Breast epithelium (tissue), 4 donors: ENCODE measurements at regions not wholly inside any gene's neighbourhood (a gene's known extent, or its start where the extent isn't known, plus 50 kb on each side); places are given as distances from the start of the nearest gene placed in this dataset.

ENCODE experiments used
- DNase-seq, 2 donors: peaks; one replicate each; pipeline ENCODE4 v3.0.0-alpha.2; 2019; ENCODE audit warnings: low spot score in 2 of 2
- H3K27ac ChIP-seq, 2 donors: fragments of 200-600 bp; sonication (generic) in 1 of 2; one replicate each; pipeline ENCODE4 v1.5.1; 2016 to 2019; ENCODE audit warnings: mild to moderate bottlenecking in 1 of 2
- H3K27me3 ChIP-seq, 2 donors: fragments of 200-600 bp; sonication (generic) in 1 of 2; one replicate each; pipeline versions ENCODE4 v1.5.1 to v1.6.0; 2017 to 2019; ENCODE audit warnings: control low read depth in 1 of 2, mild to moderate bottlenecking in 1 of 2
- H3K36me3 ChIP-seq: fragments of 200-600 bp; one replicate; pipeline ENCODE4 v1.5.1; 2019
- H3K4me1 ChIP-seq, 2 donors: fragments of 200-600 bp; sonication (generic); one replicate each; pipeline ENCODE4 v1.5.1; 2016 to 2019; ENCODE audit warnings: control low read depth in 1 of 2
- H3K4me3 ChIP-seq, 3 donors: fragments of 200-600 bp; sonication (generic); 1 replicate in 2 of 3; 2 replicates in 1 of 3; pipeline ENCODE4 v1.5.1; 2016 to 2019; ENCODE audit warnings: mild to moderate bottlenecking in 3 of 3, moderate library complexity in 2 of 3
- H3K9me3 ChIP-seq, 2 donors: fragments of 200-600 bp; sonication (generic) in 1 of 2; one replicate each; pipeline ENCODE4 v1.5.1; 2016 to 2019; ENCODE audit warnings: control low read depth in 1 of 2
- POLR2A ChIP-seq: fragments of 450-650 bp; IDR thresholded peaks from one replicate; pipeline ENCODE4 v1.6.1; 2016; ENCODE audit warnings: antibody characterized with exemption, mild to moderate bottlenecking, moderate library complexity
- POLR2AphosphoS5 ChIP-seq, 3 donors: sonication (generic); formaldehyde crosslinking; IDR thresholded peaks; one replicate each; pipeline ENCODE4 v1.6.1; 2017; ENCODE audit warnings: antibody characterized with exemption in 3 of 3
- intact Hi-C: fragments of 100-400 bp; cut with DNase I; formaldehyde crosslinking; loops from one replicate; pipeline ENCODE4 v1.15.1; 2023; ENCODE audit warnings: low total_unique reads
- TF ChIP-seq, protein P1 (sequence below), 3 donors: fragments of 450-650 bp; IDR thresholded peaks; one replicate each; pipeline ENCODE4 v1.5.1; 2016 to 2017; ENCODE audit warnings: antibody characterized with exemption in 3 of 3, mild to moderate bottlenecking in 3 of 3, moderate library complexity in 3 of 3

DNA sequence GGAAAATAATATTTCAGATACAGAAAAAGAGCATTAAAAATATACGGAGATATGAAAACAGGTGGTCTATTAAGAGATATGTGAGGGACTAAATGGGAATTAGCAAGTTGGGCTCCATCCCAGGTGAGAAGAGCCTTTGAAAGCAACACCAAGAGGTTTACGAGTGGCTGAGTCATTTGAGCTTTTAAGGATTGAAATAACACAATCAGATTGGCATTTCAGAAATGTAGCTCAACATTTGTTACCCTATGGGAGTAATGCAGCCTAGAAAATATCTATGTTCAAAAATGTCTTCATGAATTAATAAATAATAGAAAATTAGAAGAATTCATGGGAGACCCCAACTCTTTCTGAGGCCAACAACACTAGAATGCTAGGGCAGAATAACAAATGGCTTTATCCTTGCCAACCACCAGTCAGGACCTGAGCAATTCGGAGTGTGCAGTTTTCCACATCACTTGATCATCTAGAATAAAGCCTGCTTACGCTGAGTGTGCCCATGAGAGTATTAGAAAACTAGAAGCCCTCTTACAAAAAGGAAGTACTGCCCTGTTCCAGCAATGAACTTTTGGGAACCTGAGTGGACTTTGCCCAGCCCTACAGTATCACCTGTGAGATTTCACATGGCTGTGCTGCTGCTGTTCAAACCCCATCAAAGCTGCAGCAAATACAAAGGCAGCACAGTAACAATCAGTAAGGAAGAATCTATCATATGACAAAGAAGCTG, 538.0 kb upstream of the CAMK1G start:
- Histone ChIP-seq H3K36me3 (no peaks in the 10 kb centered on the region), H3K4me3 (no peak overlapping the region), H3K27ac (no peak overlapping the region), H3K27me3 (no peaks in the 10 kb centered on the region), H3K4me1 (no peaks in the 10 kb centered on the region), H3K9me3 (no peaks in the 10 kb centered on the region)
- intact Hi-C loops: no loop called here
- no peak for DNase-seq
- TF ChIP-seq POLR2AphosphoS5 (IDR thresholded peaks at IDR 0.05) (no peak), POLR2A (no peak)
- TF ChIP-seq, protein P1, sequence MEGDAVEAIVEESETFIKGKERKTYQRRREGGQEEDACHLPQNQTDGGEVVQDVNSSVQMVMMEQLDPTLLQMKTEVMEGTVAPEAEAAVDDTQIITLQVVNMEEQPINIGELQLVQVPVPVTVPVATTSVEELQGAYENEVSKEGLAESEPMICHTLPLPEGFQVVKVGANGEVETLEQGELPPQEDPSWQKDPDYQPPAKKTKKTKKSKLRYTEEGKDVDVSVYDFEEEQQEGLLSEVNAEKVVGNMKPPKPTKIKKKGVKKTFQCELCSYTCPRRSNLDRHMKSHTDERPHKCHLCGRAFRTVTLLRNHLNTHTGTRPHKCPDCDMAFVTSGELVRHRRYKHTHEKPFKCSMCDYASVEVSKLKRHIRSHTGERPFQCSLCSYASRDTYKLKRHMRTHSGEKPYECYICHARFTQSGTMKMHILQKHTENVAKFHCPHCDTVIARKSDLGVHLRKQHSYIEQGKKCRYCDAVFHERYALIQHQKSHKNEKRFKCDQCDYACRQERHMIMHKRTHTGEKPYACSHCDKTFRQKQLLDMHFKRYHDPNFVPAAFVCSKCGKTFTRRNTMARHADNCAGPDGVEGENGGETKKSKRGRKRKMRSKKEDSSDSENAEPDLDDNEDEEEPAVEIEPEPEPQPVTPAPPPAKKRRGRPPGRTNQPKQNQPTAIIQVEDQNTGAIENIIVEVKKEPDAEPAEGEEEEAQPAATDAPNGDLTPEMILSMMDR (IDR thresholded peaks at IDR 0.05): no peak

DNA sequence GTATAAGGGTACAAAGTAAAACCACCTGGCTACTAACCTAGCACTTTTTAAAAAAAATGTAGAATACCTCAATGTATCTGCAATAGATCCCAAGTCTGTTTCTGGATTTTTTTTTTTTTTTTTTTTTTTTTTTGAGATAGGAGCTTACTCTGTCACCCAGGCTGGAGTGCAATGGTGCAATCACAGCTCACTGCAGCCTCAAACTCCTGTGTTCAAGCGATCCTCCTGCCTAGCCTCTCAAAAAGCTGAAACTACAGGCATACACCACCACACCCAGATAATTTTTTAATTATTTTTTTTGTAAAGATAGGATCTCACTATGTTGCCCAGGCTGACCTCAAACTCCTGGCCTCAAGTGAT, 537.5 kb upstream of the CAMK1G start:
- intact Hi-C loops: no loop called here
- Histone ChIP-seq H3K4me3 (no peak overlapping the region), H3K36me3 (no peaks in the 10 kb centered on the region), H3K27me3 (no peaks in the 10 kb centered on the region), H3K4me1 (no peaks in the 10 kb centered on the region), H3K9me3 (no peaks in the 10 kb centered on the region), H3K27ac (no peak overlapping the region)
- TF ChIP-seq POLR2AphosphoS5 (IDR thresholded peaks at IDR 0.05): no peak
- TF ChIP-seq, protein P1 (IDR thresholded peaks at IDR 0.05): no peak
- no peak for TF ChIP-seq POLR2A
- no peak for DNase-seq

DNA sequence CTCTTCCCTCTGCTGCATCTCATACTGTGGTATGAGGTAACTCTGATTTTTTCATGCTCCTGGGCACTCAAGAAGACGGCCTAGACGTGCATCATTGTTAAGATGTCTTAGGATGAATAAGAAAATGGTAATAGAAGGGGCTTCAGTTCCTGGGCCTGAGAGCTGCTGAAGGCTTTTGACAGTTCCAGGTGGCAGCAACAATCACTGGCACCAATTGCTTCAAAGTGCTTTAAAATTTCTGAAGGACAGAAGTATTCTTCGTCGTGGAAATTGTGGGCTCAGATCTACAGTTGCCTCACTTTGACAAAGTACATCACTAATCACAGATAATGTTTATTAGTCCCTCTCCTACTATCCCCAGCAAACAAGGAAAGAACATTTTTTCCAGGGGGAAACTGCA, 536.6 kb upstream of the CAMK1G start:
- intact Hi-C loops: no loop called here
- no peaks in the 10 kb centered on the region for H3K27me3 ChIP-seq
- no peaks in the 10 kb centered on the region for H3K4me1 ChIP-seq
- no peak overlapping the region for H3K4me3 ChIP-seq
- no peak for DNase-seq
- H3K36me3 ChIP-seq: no peaks in the 10 kb centered on the region
- no peaks in the 10 kb centered on the region for H3K9me3 ChIP-seq
- TF ChIP-seq POLR2AphosphoS5 (IDR thresholded peaks at IDR 0.05) (no peak), POLR2A (no peak)
- TF ChIP-seq, protein P1 (IDR thresholded peaks at IDR 0.05): no peak
- H3K27ac ChIP-seq: no peak overlapping the region

DNA sequence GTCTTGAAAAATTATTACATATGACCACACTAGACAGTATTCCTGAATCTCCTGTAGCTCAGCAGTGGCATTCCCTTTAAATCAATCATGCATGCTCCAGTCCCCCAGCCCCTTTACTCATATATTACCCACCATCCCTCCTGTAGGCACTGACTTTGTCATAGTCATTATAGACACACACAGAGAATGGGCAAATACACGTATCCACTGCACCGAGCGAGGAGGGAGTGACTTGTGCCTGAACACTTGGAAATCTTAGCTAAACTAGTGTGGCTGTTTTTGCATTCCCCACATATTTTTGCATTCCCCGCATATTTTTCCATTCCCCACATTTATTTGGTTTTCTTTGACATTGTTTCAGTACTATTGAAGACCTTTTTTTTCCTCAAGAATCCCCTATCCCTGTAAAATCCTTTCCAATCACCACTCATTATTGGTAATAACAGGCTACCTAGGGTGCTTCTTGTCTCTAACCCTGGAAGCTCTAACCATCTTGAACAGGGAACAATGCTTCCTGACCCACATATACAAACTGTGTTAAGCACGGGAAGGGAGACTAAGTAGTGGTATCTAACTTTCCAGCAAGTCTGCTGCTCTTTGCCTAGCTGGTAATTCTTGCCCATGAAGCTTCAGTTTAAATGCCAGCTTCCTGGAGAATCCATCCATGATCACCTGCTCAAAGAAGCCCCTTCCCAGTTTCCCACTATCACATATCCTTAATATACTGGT, 534.4 kb upstream of the CAMK1G start:
- no peaks in the 10 kb centered on the region for H3K36me3 ChIP-seq
- TF ChIP-seq POLR2AphosphoS5 (IDR thresholded peaks at IDR 0.05) (no peak), POLR2A (no peak)
- TF ChIP-seq, protein P1 (IDR thresholded peaks at IDR 0.05): no peak
- intact Hi-C loops: no loop called here
- no peaks in the 10 kb centered on the region for H3K4me1 ChIP-seq
- no peak overlapping the region for H3K27ac ChIP-seq
- H3K4me3 ChIP-seq: no peak overlapping the region
- no peak for DNase-seq
- no peaks in the 10 kb centered on the region for H3K9me3 ChIP-seq
- no peaks in the 10 kb centered on the region for H3K27me3 ChIP-seq

DNA sequence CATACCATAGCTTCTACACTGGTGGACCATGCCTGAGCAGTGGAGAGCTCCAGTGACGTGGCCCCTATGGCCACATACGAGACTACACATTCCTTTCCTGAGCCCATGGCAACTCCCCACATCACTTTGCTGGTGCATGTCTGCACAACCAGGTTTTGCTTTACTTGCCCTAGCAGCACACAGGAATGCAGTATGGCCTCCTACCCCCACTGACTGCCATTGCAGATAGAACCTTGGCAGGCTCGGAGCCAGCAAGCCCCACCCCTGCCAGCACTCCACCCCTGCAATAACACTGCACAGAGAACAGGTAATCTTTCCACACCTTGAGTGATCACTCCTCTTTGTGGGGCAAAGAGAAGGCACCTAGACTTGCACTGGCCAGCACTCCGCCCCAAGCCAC, 531.9 kb upstream of the CAMK1G start:
- H3K36me3 ChIP-seq: no peaks in the 10 kb centered on the region
- no peak overlapping the region for H3K4me3 ChIP-seq
- H3K9me3 ChIP-seq: peaks cover 0 to 5% of the 10 kb centered on the region in 2 donors
- H3K4me1 ChIP-seq: no peaks in the 10 kb centered on the region
- no peaks in the 10 kb centered on the region for H3K27me3 ChIP-seq
- intact Hi-C loops: no loop called here
- H3K27ac ChIP-seq: no peak overlapping the region
- DNase-seq: no peak
- TF ChIP-seq POLR2A: no peak
- TF ChIP-seq, protein P1 (IDR thresholded peaks at IDR 0.05): no peak
